Fibroblast of mammary gland (primary cell): ENCODE measurements at regions not wholly inside any gene's neighbourhood (a gene's known extent, or its start where the extent isn't known, plus 50 kb on each side); places are given as distances from the start of the nearest gene placed in this dataset.
"Not testable (repeated sequence)": the region's sequence is repeated elsewhere in the genome, so short reads cannot be mapped to it uniquely, and the experiment has no call there.

Experiments used
- DNase-seq: peaks from one replicate; pipeline ENCODE4 v3.0.0-alpha.2; 2010; ENCODE audit warnings: low read depth
- H3K4me3 ChIP-seq: 2 replicates; pipeline ENCODE4 v1.5.1; 2011; ENCODE audit warnings: low read depth, mild to moderate bottlenecking, low read length, moderate library complexity; ENCODE audit not compliant: control insufficient read depth
- TF ChIP-seq, protein P1 (sequence below): conservative IDR thresholded peaks from 2 replicates; pipeline ENCODE4 v1.5.1; 2011; ENCODE audit warnings: low read depth, low read length, inconsistent platforms; ENCODE audit not compliant: control insufficient read depth, insufficient read depth

DNA sequence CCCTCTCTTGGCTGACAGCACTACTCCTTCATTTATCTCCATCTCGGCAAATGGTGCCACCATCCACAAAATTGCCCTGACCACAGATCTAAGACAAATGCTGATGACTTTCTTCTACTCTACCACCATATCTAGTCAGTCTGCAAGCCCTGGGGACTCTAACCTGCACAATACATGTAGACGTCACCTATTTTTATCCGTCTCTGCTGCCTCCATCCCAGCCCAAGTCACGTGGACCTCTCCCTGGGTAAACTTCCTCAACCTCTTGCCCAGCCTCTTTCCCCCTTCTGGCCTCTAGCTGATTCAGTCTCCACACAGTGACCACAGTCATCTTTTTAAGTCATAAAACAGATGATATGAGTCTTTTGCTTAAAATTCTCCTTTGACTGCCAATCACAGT lies 1203.0 kb downstream of the AACS start:
- TF ChIP-seq, protein P1, sequence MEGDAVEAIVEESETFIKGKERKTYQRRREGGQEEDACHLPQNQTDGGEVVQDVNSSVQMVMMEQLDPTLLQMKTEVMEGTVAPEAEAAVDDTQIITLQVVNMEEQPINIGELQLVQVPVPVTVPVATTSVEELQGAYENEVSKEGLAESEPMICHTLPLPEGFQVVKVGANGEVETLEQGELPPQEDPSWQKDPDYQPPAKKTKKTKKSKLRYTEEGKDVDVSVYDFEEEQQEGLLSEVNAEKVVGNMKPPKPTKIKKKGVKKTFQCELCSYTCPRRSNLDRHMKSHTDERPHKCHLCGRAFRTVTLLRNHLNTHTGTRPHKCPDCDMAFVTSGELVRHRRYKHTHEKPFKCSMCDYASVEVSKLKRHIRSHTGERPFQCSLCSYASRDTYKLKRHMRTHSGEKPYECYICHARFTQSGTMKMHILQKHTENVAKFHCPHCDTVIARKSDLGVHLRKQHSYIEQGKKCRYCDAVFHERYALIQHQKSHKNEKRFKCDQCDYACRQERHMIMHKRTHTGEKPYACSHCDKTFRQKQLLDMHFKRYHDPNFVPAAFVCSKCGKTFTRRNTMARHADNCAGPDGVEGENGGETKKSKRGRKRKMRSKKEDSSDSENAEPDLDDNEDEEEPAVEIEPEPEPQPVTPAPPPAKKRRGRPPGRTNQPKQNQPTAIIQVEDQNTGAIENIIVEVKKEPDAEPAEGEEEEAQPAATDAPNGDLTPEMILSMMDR, result no peak
- no peak for DNase-seq
- no peak overlapping the region for H3K4me3 ChIP-seq

GRCh38 chr12:126271159-126271558 lies 1205.9 kb downstream of the AACS start:
- no peak for DNase-seq
- TF ChIP-seq, protein P1, result no peak
- H3K4me3 ChIP-seq, result no peak overlapping the region

- no peak overlapping the region for H3K4me3 ChIP-seq
- TF ChIP-seq, protein P1, result no peak
- no peak for DNase-seq
These were observed 1217.5 kb downstream of the AACS start for GRCh38 chr12:126282691-126283090.

DNA sequence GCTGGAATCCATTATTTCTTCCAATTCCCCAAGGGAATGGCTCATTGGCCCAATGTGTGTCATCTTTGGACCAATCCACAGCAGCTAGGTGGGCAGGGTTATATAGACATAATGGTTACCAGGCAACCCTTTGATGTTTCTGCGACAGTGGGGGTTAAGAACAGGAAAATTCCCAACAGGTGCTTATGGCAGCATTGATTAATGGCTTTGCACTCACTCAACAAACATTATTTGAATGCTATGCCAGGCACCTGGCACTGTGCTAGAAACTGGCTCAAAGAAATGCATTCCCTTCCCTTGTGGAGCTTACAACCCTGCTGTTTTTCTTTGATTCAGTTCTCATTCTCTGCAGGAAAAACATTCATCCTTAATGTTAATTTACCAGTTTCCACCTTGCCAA lies 1221.0 kb downstream of the AACS start:
- TF ChIP-seq, protein P1, result no peak
- DNase-seq, result no peak
- H3K4me3 ChIP-seq, result no peak overlapping the region

- DNase-seq, result no peak
- TF ChIP-seq, protein P1, result no peak
- no peak overlapping the region for H3K4me3 ChIP-seq
These were observed 1225.2 kb downstream of the AACS start for GRCh38 chr12:126290456-126290855.

DNA sequence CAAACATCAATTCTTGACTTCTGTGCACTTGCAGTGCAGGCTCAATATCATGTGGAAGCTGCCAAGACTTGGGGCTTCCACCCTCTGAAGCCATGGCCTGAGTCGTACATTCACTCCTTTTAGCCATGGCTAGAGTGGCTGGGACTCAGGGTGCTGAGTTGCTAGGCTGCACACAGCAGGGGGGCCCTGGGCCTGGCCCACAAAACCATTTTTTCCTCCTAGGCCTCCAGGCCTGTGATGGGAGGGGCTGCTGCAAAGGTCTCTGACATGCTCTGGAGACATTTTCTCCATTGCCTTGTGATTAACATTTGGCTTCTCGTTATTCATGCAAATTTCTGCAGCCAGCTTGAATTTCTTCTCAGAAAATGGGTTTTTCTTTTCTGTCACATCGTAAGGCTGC lies 1226.8 kb downstream of the AACS start:
- DNase-seq, result not testable (repeated sequence)

GRCh38 chr12:126295652-126296051 lies 1230.4 kb downstream of the AACS start:
- DNase-seq, result no peak
- no peak overlapping the region for H3K4me3 ChIP-seq
- TF ChIP-seq, protein P1, result no peak

More for the DNA sequence above, 1226.8 kb downstream of the AACS start:
- not testable (repeated sequence) for H3K4me3 ChIP-seq

DNA sequence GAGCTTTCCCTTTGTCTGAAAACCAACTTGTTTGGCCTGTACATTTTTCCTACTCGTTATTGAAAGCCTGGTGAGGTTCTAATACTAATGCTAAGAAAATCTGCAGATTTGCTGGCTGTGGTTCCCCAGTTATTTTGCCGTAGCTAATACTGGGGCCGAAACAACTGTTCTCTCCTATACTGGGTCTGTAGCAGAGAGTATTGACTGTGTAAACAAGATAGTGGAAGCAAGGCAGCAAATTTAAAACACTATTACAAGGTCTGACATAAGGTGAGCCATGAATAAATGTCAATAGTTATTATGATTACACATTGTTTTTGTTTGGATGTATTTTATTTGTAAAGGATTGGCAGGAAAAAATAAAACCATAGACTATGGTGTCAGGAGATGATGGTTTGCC lies 1244.0 kb downstream of the AACS start:
- no peak for DNase-seq
- H3K4me3 ChIP-seq, result no peak overlapping the region
- TF ChIP-seq, protein P1, result no peak
